ENCODE measurements at regions not wholly inside any gene's neighbourhood (a gene's known extent, or its start where the extent isn't known, plus 50 kb on each side); places are given as distances from the start of the nearest gene placed in this dataset.

- no peaks in the 10 kb centered on the region for H3K9me3 ChIP-seq
- no peak for TF ChIP-seq CTCF (IDR thresholded peaks at IDR 0.05)
- DNase-seq (ENCODE audit: low spot score), result no peak
- H3K27me3 ChIP-seq (replicated peaks; ENCODE audit: insufficient read depth), result no peaks in the 10 kb centered on the region
- ATAC-seq (ENCODE audit: insufficient number of reproducible peaks, low FRiP score, low read depth), result no peak
- no peaks in the 10 kb centered on the region for H3K36me3 ChIP-seq
- no peak overlapping the region for H3K27ac ChIP-seq
- no peaks in the 10 kb centered on the region for H3K4me1 ChIP-seq (ENCODE audit: control insufficient read depth in 1 of 2, low read depth in 2 of 2)
- H3K4me3 ChIP-seq, result no peak overlapping the region
Observed at GRCh38 chr2:103781313-103781712, 1019.5 kb downstream of the TMEM182 start.

- TF ChIP-seq CTCF (IDR thresholded peaks at IDR 0.05), result no peak
- H3K27ac ChIP-seq, result no peak overlapping the region
- H3K36me3 ChIP-seq, result no peaks in the 10 kb centered on the region
- H3K9me3 ChIP-seq, result no peaks in the 10 kb centered on the region
- no peaks in the 10 kb centered on the region for H3K27me3 ChIP-seq (replicated peaks; ENCODE audit: insufficient read depth)
- no peak overlapping the region for H3K4me3 ChIP-seq
- H3K4me1 ChIP-seq (ENCODE audit: control insufficient read depth in 1 of 2, low read depth in 2 of 2), result peaks cover 0 to 3% of the 10 kb centered on the region in 2 donors
- no peak for ATAC-seq (ENCODE audit: insufficient number of reproducible peaks, low FRiP score, low read depth)
- DNase-seq (ENCODE audit: low spot score), result no peak
Observed at GRCh38 chr2:103784261-103784660, 1022.4 kb downstream of the TMEM182 start.

DNA sequence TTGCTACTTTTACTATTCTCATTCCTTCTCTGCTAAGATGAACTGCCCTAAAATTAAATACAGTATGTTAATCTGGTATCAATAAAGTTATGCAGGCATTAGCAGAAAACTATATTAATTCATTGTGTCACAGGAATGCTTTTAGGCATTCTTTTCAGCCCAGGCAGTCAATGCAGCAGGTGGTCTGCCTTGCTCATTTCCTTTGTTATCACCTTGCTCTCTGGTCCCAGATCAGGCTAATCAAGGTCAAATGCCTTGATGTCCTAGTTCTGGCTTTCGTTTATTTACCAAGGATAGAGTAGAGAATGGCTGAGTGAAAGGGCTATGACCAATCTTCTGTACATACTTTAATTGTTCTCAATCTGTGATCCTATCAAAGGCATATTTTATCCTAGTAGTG, 1023.6 kb downstream of the TMEM182 start:
- TF ChIP-seq CTCF (IDR thresholded peaks at IDR 0.05), result no peak
- Histone ChIP-seq H3K4me3 (no peak overlapping the region), H3K27ac (no peak overlapping the region), H3K27me3 (replicated peaks; ENCODE audit: insufficient read depth) (no peaks in the 10 kb centered on the region), H3K36me3 (no peaks in the 10 kb centered on the region), H3K9me3 (no peaks in the 10 kb centered on the region), H3K4me1 (ENCODE audit: control insufficient read depth in 1 of 2, low read depth in 2 of 2) (peaks cover 0 to 12% of the 10 kb centered on the region in 2 donors)
- ATAC-seq (ENCODE audit: insufficient number of reproducible peaks, low FRiP score, low read depth), result no peak
- DNase-seq (ENCODE audit: low spot score), result no peak

GRCh38 chr2:103785956-103786355, 1024.1 kb downstream of the TMEM182 start:
- ATAC-seq (ENCODE audit: insufficient number of reproducible peaks, low FRiP score, low read depth) (no peak), DNase-seq (ENCODE audit: low spot score) (no peak)
- H3K27ac ChIP-seq, result no peak overlapping the region
- H3K4me3 ChIP-seq, result no peak overlapping the region
- H3K4me1 ChIP-seq (ENCODE audit: control insufficient read depth in 1 of 2, low read depth in 2 of 2), result peaks cover 0 to 12% of the 10 kb centered on the region in 2 donors
- H3K9me3 ChIP-seq, result no peaks in the 10 kb centered on the region
- H3K36me3 ChIP-seq, result no peaks in the 10 kb centered on the region
- H3K27me3 ChIP-seq (replicated peaks; ENCODE audit: insufficient read depth), result no peaks in the 10 kb centered on the region
- TF ChIP-seq CTCF (IDR thresholded peaks at IDR 0.05), result no peak

DNA sequence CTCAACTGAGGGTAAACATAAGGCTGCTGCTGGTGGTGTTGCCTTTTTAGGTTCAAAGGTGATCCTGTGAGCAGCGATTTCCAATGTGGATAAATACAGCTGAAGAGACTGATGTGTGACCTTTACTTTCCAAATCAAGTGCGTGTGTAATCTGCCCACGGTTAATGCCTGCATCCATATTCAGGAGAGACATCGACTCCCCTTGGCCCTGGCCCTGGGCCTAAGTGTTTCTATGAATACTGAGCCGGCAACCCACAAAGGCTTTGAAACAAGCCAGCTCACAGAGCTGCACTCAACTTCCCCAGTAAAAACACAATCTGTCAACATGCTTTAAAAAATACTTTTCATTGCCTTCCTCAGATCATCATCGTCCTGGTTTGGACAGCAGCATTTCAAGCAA, 1026.6 kb downstream of the TMEM182 start:
- DNase-seq (ENCODE audit: low spot score) (no peak), ATAC-seq (ENCODE audit: insufficient number of reproducible peaks, low FRiP score, low read depth) (no peak)
- TF ChIP-seq CTCF (IDR thresholded peaks at IDR 0.05), result no peak
- Histone ChIP-seq H3K27ac (no peak overlapping the region), H3K27me3 (replicated peaks; ENCODE audit: insufficient read depth) (no peaks in the 10 kb centered on the region), H3K4me1 (ENCODE audit: control insufficient read depth in 1 of 2, low read depth in 2 of 2) (peaks cover 0 to 12% of the 10 kb centered on the region in 2 donors), H3K4me3 (no peak overlapping the region), H3K9me3 (no peaks in the 10 kb centered on the region), H3K36me3 (no peaks in the 10 kb centered on the region)

Data from thoracic aorta (tissue), 2 donors.